RWPE1 (cell line): ENCODE measurements at regions not wholly inside any gene's neighbourhood (a gene's known extent, or its start where the extent isn't known, plus 50 kb on each side); places are given as distances from the start of the nearest gene placed in this dataset.
A peak's percentile ranks its signal among the peaks of the same experiment; 100 is the strongest.

Source experiments
- CTCF ChIA-PET: fragments of 350-600 bp; sonication (Branson Sonifier 250); formaldehyde crosslinking; extraction: SDS; loops from one replicate; lab custom pipeline; 2021; lab: Yijun Ruan, JAX
- POLR2A ChIA-PET: fragments of 400-600 bp; formaldehyde crosslinking; extraction: SDS; loops from one replicate; lab custom pipeline; 2020; ENCODE audit warnings: antibody characterized with exemption; ENCODE audit not compliant: low non-redundant PET; lab: Yijun Ruan, JAX
- DNase-seq: peaks from one replicate; pipeline ENCODE4 v3.0.0; 2012; ENCODE audit warnings: low spot score
- H3K27ac ChIP-seq: fragments of 450-650 bp; 2 replicates; pipeline ENCODE4 v1.5.1; 2017
- TF ChIP-seq, protein P1 (sequence below): fragments of 450-650 bp; conservative IDR thresholded peaks from 2 replicates; pipeline ENCODE4 v1.5.1; 2017; ENCODE audit warnings: low read depth, mild to moderate bottlenecking

DNA sequence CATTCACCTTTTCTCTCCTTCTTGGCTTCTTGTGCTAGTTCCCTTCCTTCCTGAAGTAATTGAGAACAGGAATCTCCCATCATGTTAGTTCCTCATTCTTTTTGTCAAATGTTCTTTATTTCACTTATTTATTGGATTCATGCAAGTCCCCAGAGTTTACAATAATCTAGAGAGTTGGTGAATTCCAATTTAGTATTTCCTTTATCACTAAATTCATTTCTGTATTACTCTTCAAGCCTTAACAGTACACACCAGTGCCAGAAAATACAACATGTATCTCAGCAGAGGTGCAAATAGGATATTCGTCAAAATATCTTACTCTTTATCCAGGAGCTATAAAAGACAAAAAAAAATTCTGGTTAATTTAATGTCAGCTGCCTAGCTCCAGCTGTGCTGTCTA lies 121.9 kb upstream of the SETBP1 start:
- ChIA-PET CTCF (no interaction called here), POLR2A (no interaction called here)
- TF ChIP-seq, protein P1, sequence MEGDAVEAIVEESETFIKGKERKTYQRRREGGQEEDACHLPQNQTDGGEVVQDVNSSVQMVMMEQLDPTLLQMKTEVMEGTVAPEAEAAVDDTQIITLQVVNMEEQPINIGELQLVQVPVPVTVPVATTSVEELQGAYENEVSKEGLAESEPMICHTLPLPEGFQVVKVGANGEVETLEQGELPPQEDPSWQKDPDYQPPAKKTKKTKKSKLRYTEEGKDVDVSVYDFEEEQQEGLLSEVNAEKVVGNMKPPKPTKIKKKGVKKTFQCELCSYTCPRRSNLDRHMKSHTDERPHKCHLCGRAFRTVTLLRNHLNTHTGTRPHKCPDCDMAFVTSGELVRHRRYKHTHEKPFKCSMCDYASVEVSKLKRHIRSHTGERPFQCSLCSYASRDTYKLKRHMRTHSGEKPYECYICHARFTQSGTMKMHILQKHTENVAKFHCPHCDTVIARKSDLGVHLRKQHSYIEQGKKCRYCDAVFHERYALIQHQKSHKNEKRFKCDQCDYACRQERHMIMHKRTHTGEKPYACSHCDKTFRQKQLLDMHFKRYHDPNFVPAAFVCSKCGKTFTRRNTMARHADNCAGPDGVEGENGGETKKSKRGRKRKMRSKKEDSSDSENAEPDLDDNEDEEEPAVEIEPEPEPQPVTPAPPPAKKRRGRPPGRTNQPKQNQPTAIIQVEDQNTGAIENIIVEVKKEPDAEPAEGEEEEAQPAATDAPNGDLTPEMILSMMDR, result no peak
- no peak for DNase-seq
- H3K27ac ChIP-seq, result no peak overlapping the region

DNA sequence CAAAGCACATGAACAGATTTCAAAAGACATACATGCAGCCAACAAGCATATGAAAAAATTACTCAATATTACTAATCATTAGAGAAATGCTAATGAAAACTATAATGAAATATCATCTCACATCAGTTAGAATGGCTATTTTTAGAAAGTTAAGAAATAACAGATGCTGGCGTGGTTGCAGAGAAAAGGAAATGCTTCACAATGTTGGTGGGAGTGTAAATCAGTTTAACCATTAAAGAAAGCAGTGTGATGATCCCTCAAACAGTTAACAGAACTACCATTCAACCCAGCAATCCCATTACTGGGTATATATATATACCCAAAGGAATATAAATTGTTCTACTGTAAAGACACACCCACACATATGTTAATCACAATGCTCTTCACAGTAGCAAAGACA lies 117.7 kb upstream of the SETBP1 start:
- POLR2A ChIA-PET, result no interaction called here

DNA sequence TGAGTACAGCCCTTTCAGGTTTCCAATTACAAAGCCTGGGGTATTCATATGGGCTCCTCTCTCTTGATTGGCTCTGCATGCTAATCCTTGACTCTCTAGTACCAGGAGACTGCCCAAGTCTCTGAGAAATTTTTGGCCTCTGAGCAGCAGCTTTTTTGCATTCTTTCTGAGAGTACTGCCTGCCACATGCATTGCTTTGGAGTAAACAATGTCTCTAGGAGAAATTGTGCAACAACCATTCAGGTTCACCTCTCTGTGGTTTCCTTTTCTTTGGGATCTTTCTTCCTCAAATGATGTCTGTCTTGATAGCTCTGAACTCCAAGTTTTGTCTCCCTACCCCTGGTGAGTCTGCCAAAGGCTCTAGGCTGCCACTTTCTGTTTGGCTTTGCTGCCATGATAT lies 115.8 kb upstream of the SETBP1 start:
- no peak overlapping the region for H3K27ac ChIP-seq
- DNase-seq, result no peak
- CTCF ChIA-PET, result no interaction called here
- TF ChIP-seq, protein P1, result no peak
- POLR2A ChIA-PET, result no interaction called here

More for the DNA sequence above, 117.7 kb upstream of the SETBP1 start:
- TF ChIP-seq, protein P1, result no peak
- no peak for DNase-seq
- CTCF ChIA-PET, result no interaction called here
- no peak overlapping the region for H3K27ac ChIP-seq

DNA sequence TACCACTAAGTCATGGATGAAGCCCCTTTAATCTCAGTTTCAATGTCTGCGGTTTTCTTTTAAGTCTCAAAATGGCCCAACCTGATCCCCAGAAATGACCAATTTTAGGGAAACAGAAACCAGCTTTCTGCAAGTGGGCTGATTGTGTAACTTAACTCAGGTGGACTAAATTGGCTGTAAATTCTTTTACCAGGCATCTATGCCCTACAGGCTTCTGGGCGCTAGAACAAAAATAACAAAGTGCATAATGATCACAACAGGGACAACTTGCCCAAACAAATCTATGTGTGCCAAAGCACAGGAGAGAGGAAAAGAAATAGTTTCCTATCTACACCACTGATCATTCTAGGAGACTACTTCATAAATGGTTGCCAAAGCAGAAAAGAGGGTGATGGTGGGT lies 112.3 kb upstream of the SETBP1 start:
- ChIA-PET CTCF (interaction anchor here (0.6 kb wide), 1 partner anchor 384 kb away, joined by 14 read pairs; no protein-coding TSS in a partner anchor), POLR2A (no interaction called here)
- TF ChIP-seq, protein P1, result no peak
- DNase-seq, result no peak
- H3K27ac ChIP-seq, result peak overlapping the region; percentile 57

DNA sequence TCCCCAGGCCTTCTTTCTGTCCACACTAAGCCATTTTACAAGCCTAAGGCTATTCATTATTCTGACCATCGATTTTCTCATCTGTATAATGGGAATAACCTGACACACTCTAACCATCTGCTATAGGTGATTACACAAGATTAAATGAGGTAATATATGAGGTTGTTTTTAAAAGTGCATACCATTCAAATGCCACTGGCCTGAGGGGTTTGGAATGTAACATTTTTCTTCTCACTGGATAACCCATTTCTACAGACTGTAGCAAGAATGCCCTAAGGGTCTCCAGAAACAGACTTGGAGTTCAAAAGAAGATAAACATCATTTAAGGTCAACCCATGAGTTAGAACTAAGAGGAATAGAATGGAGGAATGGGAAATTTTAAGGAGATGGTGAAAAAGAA lies 111.7 kb upstream of the SETBP1 start:
- ChIA-PET POLR2A (no interaction called here), CTCF (no interaction called here)
- H3K27ac ChIP-seq, result peak overlapping the region; percentile 57; the same call in 1 of the 2 replicates
- TF ChIP-seq, protein P1, result no peak
- no peak for DNase-seq

DNA sequence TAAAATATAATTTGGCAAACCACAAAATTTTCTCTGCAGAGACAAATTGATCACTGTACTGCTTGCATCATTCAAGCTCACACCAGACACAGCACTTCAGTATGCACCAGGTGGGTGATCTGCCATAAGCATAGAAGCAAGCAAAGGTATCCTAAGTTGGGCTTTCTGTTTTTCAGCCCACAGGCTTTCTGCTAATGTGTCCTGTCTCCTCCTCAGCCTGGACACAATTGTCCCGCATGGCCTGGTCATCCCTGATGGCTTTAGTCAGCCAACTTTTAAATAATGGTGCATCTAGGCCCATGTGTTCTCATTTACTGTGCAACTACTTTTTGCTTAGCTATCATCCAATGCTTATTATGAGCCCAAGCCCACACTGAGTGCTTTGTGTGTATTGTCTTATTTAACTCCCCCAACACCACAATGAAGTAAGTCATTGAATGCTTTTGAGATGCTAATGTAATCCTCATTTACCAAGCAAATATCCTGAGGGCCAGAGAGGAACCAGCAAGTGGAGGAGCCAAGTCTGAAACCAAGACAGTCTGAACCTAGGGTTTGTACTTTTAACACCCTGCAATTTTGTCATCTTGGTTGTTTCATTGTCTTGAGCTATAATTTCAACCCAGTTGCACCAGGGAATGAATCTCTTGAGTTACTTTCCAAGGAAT lies 111.2 kb upstream of the SETBP1 start:
- no peak overlapping the region for H3K27ac ChIP-seq
- TF ChIP-seq, protein P1, result no peak
- DNase-seq, result no peak
- ChIA-PET CTCF (interaction anchor here (0.6 kb wide), 1 partner anchor 32 kb away, joined by 3 read pairs; no protein-coding TSS in a partner anchor), POLR2A (no interaction called here)
